Mucosa of gallbladder (tissue), 1 donor: ENCODE measurements at regions not wholly inside any gene's neighbourhood (a gene's known extent, or its start where the extent isn't known, plus 50 kb on each side); places are given as distances from the start of the nearest gene placed in this dataset.

Source experiments
- DNase-seq: peaks from one replicate; pipeline ENCODE4 v3.0.0-alpha.2; 2020; ENCODE audit warnings: low spot score
- donor health status: DM: no; HTN: no; CAD: no.

GRCh38 chr3:459311-459670 lies 262.7 kb downstream of the CHL1 start:
- no peak for DNase-seq

- no peak for DNase-seq
These were observed 264.4 kb downstream of the CHL1 start for GRCh38 chr3:461006-461405.

GRCh38 chr3:462851-463250 lies 266.3 kb downstream of the CHL1 start:
- no peak for DNase-seq

- DNase-seq, result no peak
These were observed 267.0 kb downstream of the CHL1 start for GRCh38 chr3:463252-464192.

GRCh38 chr3:464255-464654 lies 267.7 kb downstream of the CHL1 start:
- DNase-seq, result no peak

GRCh38 chr3:468172-468571 lies 271.6 kb downstream of the CHL1 start:
- no peak for DNase-seq

- no peak for DNase-seq
These were observed 276.7 kb downstream of the CHL1 start for GRCh38 chr3:473033-473800.

GRCh38 chr3:474828-475227 lies 278.3 kb downstream of the CHL1 start:
- no peak for DNase-seq

- DNase-seq, result no peak
These were observed 283.5 kb downstream of the CHL1 start for GRCh38 chr3:480070-480469.

- no peak for DNase-seq
These were observed 284.5 kb downstream of the CHL1 start for GRCh38 chr3:481111-481510.

- no peak for DNase-seq
These were observed 285.1 kb downstream of the CHL1 start for GRCh38 chr3:481680-482079.

GRCh38 chr3:482479-482878 lies 285.9 kb downstream of the CHL1 start:
- DNase-seq, result no peak

- no peak for DNase-seq
These were observed 287.8 kb downstream of the CHL1 start for GRCh38 chr3:484341-484740.

- no peak for DNase-seq
These were observed 291.1 kb downstream of the CHL1 start for GRCh38 chr3:487614-488013.

- no peak for DNase-seq
These were observed 296.2 kb downstream of the CHL1 start for GRCh38 chr3:492586-493316.

- no peak for DNase-seq
These were observed 297.6 kb downstream of the CHL1 start for GRCh38 chr3:494190-494589.

- no peak for DNase-seq
These were observed 301.9 kb downstream of the CHL1 start for GRCh38 chr3:498487-498886.

GRCh38 chr3:499001-499761 lies 302.6 kb downstream of the CHL1 start:
- DNase-seq, result no peak

- no peak for DNase-seq
These were observed 305.9 kb downstream of the CHL1 start for GRCh38 chr3:502486-502885.

- no peak for DNase-seq
These were observed 316.7 kb downstream of the CHL1 start for GRCh38 chr3:513301-513700.

- no peak for DNase-seq
These were observed 317.6 kb downstream of the CHL1 start for GRCh38 chr3:514192-514591.

- DNase-seq, result no peak
These were observed 322.5 kb downstream of the CHL1 start for GRCh38 chr3:519026-519425.
